HCT116 (cell line): ENCODE measurements at regions not wholly inside any gene's neighbourhood (a gene's known extent, or its start where the extent isn't known, plus 50 kb on each side); places are given as distances from the start of the nearest gene placed in this dataset.
"Not testable (repeated sequence)": the region's sequence is repeated elsewhere in the genome, so short reads cannot be mapped to it uniquely, and the experiment has no call there.

ENCODE experiments used
- ATAC-seq: fragments of 200-7000 bp; cut with Tn5 transposase; 2 replicates; pipeline ENCODE4 v1.9.1; 2020; ENCODE audit warnings: mild to moderate bottlenecking, moderate library complexity
- BruUV-seq: library from RNA; stranded (reverse); fragments of 400-500 nt; replicated peaks from 2 replicates; lab custom pipeline; 2021; lab: Mats Ljungman, UMichigan
- CTCF ChIA-PET: fragments of 300-600 bp; sonication (Branson Sonifier 250); formaldehyde crosslinking; loops from one replicate; lab custom pipeline; 2021; ENCODE audit warnings: antibody characterized with exemption; lab: Charles Lee
- POLR2A ChIA-PET: fragments of 300-600, 350-600 bp; sonication (Branson Sonifier 250); formaldehyde crosslinking; loops from one replicate; lab custom pipeline; 2021; ENCODE audit warnings: antibody characterized with exemption; lab: Charles Lee
- RAD21 ChIA-PET, 2 experiments: fragments of 300-600 bp; sonication (Branson Sonifier 250); formaldehyde crosslinking; loops; one replicate each; lab custom pipeline; 2023; ENCODE audit warnings: low total read pairs in 2 of 2; ENCODE audit not compliant: uncharacterized antibody in 2 of 2, unreplicated experiment in 2 of 2, low non-redundant PET in 1 of 2; lab: Charles Lee
- DNase-seq: peaks from one replicate; pipeline ENCODE4 v3.0.0-alpha.2; 2010; ENCODE audit warnings: low read depth, low spot score
- H2AFZ ChIP-seq: fragments of 200-600 bp; shearing (Covaris generic), sonication (generic); 2 replicates; pipeline ENCODE4 v1.6.1; 2017; ENCODE audit warnings: low read depth, mixed run types, mixed read lengths, antibody characterized with exemption, low read length; ENCODE audit not compliant: poor library complexity, severe bottlenecking
- H3K27ac ChIP-seq: 2 replicates; pipeline ENCODE4 v1.5.1; 2012; ENCODE audit warnings: low read depth, low read length
- H3K27me3 ChIP-seq: fragments of 200-600 bp; sonication (generic); 2 replicates; pipeline ENCODE4 v1.6.1; 2016; ENCODE audit warnings: mixed run types, low read length, mixed read lengths; ENCODE audit not compliant: insufficient read depth
- H3K36me3 ChIP-seq, 2 experiments: fragments of 200-500 bp in 1 of 2; fragments of 200-600 bp in 1 of 2; sonication (Bioruptor generic) in 1 of 2; sonication (generic) in 1 of 2; 2 replicates each; pipeline versions ENCODE4 v1.5.1 to v1.6.1; 2014 to 2016; ENCODE audit warnings: low read length in 2 of 2, inconsistent platforms in 1 of 2, mixed read lengths in 1 of 2, mixed run types in 1 of 2; ENCODE audit not compliant: insufficient read depth in 2 of 2, control insufficient read depth in 1 of 2
- H3K4me1 ChIP-seq, 2 experiments: fragments of 200-600 bp in 1 of 2; sonication (generic) in 1 of 2; 2 replicates each; pipeline versions ENCODE4 v1.5.1 to v1.6.1; 2012 to 2017; ENCODE audit warnings: low read length in 2 of 2, inconsistent platforms in 1 of 2, mild to moderate bottlenecking in 1 of 2, mixed read lengths in 1 of 2, mixed run types in 1 of 2, moderate library complexity in 1 of 2; ENCODE audit not compliant: insufficient read depth in 2 of 2, control insufficient read depth in 1 of 2
- H3K4me2 ChIP-seq: fragments of 200-600 bp; sonication (generic); 2 replicates; pipeline ENCODE4 v1.6.1; 2017; ENCODE audit warnings: mixed run types, low read length, mixed read lengths
- H3K4me3 ChIP-seq, 2 experiments: fragments of 200-600 bp in 1 of 2; sonication (generic) in 1 of 2; replicated peaks in 1 of 2; 2 replicates each; pipeline ENCODE4 v1.5.1; 2011 to 2016; ENCODE audit warnings: low read length in 2 of 2, control low read depth in 1 of 2, low read depth in 1 of 2, mild to moderate bottlenecking in 1 of 2, mixed read lengths in 1 of 2, mixed run types in 1 of 2
- H3K79me2 ChIP-seq: fragments of 200-600 bp; sonication (generic); 2 replicates; pipeline ENCODE4 v1.6.1; 2017; ENCODE audit warnings: mild to moderate bottlenecking, mixed run types, low read length, moderate library complexity, mixed read lengths; ENCODE audit not compliant: insufficient read depth
- H3K9ac ChIP-seq: fragments of 200-600 bp; sonication (generic); 2 replicates; pipeline ENCODE4 v1.6.1; 2016; ENCODE audit warnings: low read length, mixed read lengths
- H3K9me2 ChIP-seq: fragments of 200-600 bp; sonication (generic), shearing (Covaris generic); 2 replicates; pipeline ENCODE4 v1.6.1; 2017; ENCODE audit warnings: mixed run types, mild to moderate bottlenecking, moderate library complexity; ENCODE audit not compliant: insufficient read depth
- H3K9me3 ChIP-seq, 2 experiments: fragments of 200-500 bp in 1 of 2; fragments of 200-600 bp in 1 of 2; sonication (Bioruptor generic) in 1 of 2; sonication (generic) in 1 of 2; 2 replicates each; pipeline ENCODE4 v1.6.1; 2014 to 2017; ENCODE audit warnings: low read length in 2 of 2, mixed read lengths in 2 of 2, inconsistent platforms in 1 of 2, low read depth in 1 of 2, mild to moderate bottlenecking in 1 of 2, mixed run types in 1 of 2, moderate library complexity in 1 of 2; ENCODE audit not compliant: control insufficient read depth in 1 of 2, insufficient read depth in 1 of 2
- H4K20me1 ChIP-seq: fragments of 200-600 bp; sonication (generic), shearing (Covaris generic); 2 replicates; pipeline ENCODE4 v1.6.1; 2017; ENCODE audit warnings: mixed run types, mild to moderate bottlenecking, moderate library complexity; ENCODE audit not compliant: insufficient read depth
- CBX3 ChIP-seq: IDR thresholded peaks from 2 replicates; pipeline ENCODE4 v1.6.1; 2012; ENCODE audit warnings: low read depth
- EGR1 ChIP-seq: IDR thresholded peaks from 2 replicates; pipeline ENCODE4 v1.6.1; 2012; ENCODE audit warnings: low read depth
- JUND ChIP-seq: IDR thresholded peaks from 2 replicates; pipeline ENCODE4 v1.6.1; 2012
- POLR2AphosphoS5 ChIP-seq: IDR thresholded peaks from 2 replicates; pipeline ENCODE4 v1.6.1; 2011; ENCODE audit warnings: mild to moderate bottlenecking, low read depth, low read length, moderate library complexity
- RAD21 ChIP-seq: IDR thresholded peaks from 2 replicates; pipeline ENCODE4 v1.6.1; 2012; ENCODE audit warnings: low read depth, mild to moderate bottlenecking
- SP1 ChIP-seq: IDR thresholded peaks from 2 replicates; pipeline ENCODE4 v1.6.1; 2012; ENCODE audit warnings: low read depth
- ZFX ChIP-seq: fragments of 450-650 bp; IDR thresholded peaks from 2 replicates; pipeline ENCODE4 v1.6.1; 2017
- intact Hi-C: fragments of 100-400 bp; cut with micrococcal nuclease; formaldehyde crosslinking; loops from 2 replicates; pipeline ENCODE4 v1.10.0; 2022

DNA sequence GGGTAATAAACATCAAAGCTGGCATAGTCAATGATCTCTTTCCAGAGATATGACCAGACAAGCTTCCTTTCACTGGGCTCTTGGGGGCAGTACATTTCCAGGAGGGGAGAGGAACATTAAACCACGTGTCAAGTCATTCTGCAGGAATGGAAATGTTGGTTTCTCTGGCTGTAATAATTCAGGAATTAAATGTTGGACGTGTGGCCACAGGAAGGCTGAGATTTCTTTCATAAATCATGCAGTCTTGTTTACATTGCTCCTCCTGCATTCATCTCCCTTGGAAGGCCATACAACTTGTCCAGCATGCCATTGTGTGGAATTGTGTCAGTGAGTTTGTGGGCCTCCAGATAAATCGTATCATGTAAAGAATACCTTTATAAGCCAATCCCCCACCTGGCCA lies 259.2 kb downstream of the ADGRL2 start:
- TF ChIP-seq CBX3 (no peak), JUND (no peak), ZFX (no peak), POLR2AphosphoS5 (no peak), SP1 (no peak), RAD21 (no peak)
- ATAC-seq (no peak), DNase-seq (no peak)
- H3K4me3 ChIP-seq = no peak overlapping the region
- RAD21 ChIA-PET = no interaction called here
- no peaks in the 10 kb centered on the region for H4K20me1 ChIP-seq
- no peak overlapping the region for H3K27ac ChIP-seq
- H3K27me3 ChIP-seq = no peaks in the 10 kb centered on the region
- no peaks in the 10 kb centered on the region for H3K4me1 ChIP-seq
- no peaks in the 10 kb centered on the region for H3K79me2 ChIP-seq
- BruUV-seq = no TSS peak
- no peaks in the 10 kb centered on the region; a peak in 1 of 4 replicates for H3K9me3 ChIP-seq
- no peak overlapping the region for H3K4me2 ChIP-seq
- intact Hi-C loops = no loop called here
- H3K36me3 ChIP-seq = no peaks in the 10 kb centered on the region
- H3K9me2 ChIP-seq = no peaks in the 10 kb centered on the region
- POLR2A ChIA-PET = no interaction called here
- CTCF ChIA-PET = no interaction called here
- H3K9ac ChIP-seq = no peak overlapping the region
- no peak overlapping the region for H2AFZ ChIP-seq

DNA sequence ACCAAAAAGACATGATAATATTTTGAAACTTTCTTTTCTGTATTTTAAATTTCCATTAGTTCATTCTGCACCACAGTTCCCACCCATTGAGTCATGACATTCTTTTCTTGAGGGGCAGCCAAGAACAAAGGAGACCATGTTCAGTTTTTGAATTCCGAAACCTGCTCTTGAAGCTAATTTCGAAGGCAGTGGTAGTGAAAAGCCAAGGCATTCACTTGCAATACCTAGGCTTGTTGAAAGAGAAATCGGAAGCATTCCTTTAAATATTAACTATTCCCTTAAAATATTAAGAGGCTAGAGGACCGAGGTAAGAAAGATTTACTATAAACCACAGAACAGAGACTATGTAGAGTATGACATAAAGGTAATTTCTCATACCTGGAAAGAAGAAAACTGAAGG lies 256.3 kb downstream of the ADGRL2 start:
- H3K4me1 ChIP-seq = no peaks in the 10 kb centered on the region
- TF ChIP-seq EGR1 = no peak
- no peak for TF ChIP-seq JUND
- no peaks in the 10 kb centered on the region for H4K20me1 ChIP-seq
- no TSS peak for BruUV-seq
- no peak overlapping the region for H3K9ac ChIP-seq
- no peak for ATAC-seq
- ChIA-PET CTCF (no interaction called here), RAD21 (no interaction called here), POLR2A (no interaction called here)
- no peaks in the 10 kb centered on the region for H3K36me3 ChIP-seq
- DNase-seq = no peak
- no peak overlapping the region for H3K4me3 ChIP-seq
- H3K4me2 ChIP-seq = no peak overlapping the region
- intact Hi-C loops = no loop called here
- H3K9me3 ChIP-seq = no peaks in the 10 kb centered on the region
- H3K27me3 ChIP-seq = no peaks in the 10 kb centered on the region
- H3K27ac ChIP-seq = no peak overlapping the region
- no peaks in the 10 kb centered on the region for H3K9me2 ChIP-seq
- no peak overlapping the region for H2AFZ ChIP-seq
- H3K79me2 ChIP-seq = no peaks in the 10 kb centered on the region

DNA sequence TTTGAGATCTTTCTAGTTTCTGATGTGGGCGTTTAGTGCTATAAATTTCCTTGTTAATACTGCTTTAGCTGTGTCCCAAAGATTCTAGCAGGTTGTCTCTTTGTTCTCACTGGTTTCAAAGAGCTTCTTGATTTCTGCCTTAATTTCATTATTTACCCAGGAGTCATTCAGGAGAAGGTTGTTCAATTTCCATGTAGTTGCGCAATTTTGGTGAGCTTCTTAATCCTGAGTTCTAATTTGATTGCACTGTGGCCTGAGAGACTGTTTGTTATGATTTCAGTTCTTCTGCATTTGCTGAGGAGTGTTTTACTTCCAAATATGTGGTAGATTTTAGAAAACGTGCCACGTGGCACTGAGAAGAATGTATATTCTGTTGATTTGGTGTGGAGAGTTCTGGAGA lies 254.6 kb downstream of the ADGRL2 start:
- DNase-seq, intact Hi-C loops, H3K27me3 ChIP-seq, H3K4me1 ChIP-seq, H3K36me3 ChIP-seq, H3K79me2 ChIP-seq, ATAC-seq, H3K4me2 ChIP-seq, H3K27ac ChIP-seq, H3K9ac ChIP-seq, CTCF ChIA-PET, POLR2A ChIA-PET, RAD21 ChIA-PET, H4K20me1 ChIP-seq, H2AFZ ChIP-seq, H3K9me2 ChIP-seq, BruUV-seq, H3K4me3 ChIP-seq, H3K9me3 ChIP-seq: not testable (repeated sequence)
